Posterior cingulate gyrus (tissue), 11 donors: ENCODE measurements at regions not wholly inside any gene's neighbourhood (a gene's known extent, or its start where the extent isn't known, plus 50 kb on each side); places are given as distances from the start of the nearest gene placed in this dataset.

Experiments used
- DNase-seq, 10 donors: peaks; one replicate each; pipeline versions ENCODE4 v3.0.0 to v3.0.0-alpha.2; 2020 to 2021; ENCODE audit warnings: mixed read lengths in 3 of 10
- intact Hi-C: fragments of 100-400 bp; cut with DNase I; formaldehyde crosslinking; loops from one replicate; pipeline ENCODE4 v1.15.1; 2023

DNA sequence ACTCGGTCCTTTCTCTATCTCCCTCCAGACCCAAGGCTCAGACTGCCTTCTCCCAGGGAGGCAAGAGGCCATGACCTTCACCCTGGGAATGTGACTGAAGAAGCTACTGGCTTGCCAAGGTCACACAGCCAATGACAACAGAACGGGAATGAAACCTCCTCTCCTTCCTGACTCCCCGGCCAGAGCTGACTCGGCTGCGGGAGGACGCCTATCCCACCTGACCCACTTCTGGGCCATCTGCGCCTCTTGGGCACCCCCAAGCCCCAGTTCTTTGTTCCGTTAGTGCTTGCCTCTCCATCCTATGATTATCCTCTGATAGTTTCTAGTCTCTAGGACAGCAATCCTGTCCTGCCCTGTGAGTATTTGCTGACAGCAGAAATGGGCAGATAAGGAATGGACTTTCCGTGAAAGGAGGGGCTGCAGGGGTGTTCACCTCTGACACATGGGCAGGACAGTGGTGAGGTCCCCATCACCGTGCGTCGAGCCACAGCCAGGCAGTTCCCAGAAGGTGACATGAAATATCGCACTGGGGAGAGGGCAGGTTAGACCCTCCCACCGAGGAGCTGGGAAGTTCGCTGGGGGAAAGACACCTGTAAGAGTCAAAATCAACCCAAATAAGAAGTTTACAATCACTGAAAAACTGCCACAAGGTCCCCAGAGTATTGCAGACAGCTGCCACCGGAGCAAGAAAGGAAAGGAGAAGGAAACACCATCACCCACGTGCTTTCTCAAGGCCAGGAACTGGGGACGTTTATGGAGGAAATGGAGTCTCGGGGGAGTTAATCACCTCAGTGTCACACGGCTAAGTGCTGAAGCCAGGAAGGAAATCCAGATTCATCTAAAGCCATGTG, 63.0 kb downstream of the INSIG1 start:
- peak in 2 of 10 donors; percentile 5 to 64 for DNase-seq
- intact Hi-C loops = no loop called here

DNA sequence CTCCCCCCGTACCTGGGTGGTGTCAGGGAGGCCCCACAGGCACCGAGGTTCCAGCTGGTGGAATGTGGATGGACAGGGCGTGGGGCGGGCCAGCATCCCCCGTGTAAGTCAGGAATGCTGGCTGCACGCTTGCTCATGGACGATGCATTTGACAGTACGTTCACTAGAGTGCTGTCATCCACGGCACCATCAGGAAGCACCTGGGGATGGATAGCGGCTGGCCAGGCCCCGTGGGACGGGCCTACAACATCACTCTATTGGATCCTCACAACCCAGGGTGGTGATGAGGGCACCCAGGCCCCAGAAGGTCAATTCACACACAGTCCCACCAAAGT, 63.6 kb downstream of the INSIG1 start:
- intact Hi-C loops = no loop called here

DNA sequence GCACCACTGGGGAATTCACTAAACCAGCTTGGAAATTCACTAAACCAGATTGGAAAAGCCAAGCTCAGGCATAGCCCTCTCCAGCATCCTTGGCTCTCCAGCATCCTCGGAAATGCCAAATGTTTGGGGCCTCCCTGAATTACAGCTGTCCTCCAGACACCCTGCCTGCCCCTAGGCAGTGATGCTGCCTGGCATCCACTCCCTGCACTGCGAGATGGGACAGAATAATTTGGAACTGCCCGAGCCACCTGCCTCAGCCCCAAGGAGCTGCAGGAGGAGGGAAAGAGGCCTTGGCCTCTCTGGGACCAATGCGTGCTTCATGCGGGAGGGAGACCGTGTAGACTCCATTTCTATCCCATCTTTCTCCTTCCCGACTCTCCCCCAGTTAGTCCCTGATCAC, 64.3 kb downstream of the INSIG1 start:
- intact Hi-C loops = no loop called here
- DNase-seq = peak in 2 of 10 donors; percentile 29 to 35

More for the DNA sequence above, 63.6 kb downstream of the INSIG1 start:
- DNase-seq = peak in 2 of 10 donors; percentile 45 to 83

- intact Hi-C loops = no loop called here
- DNase-seq = peak in 3 of 10 donors; percentile 18 to 61 (median 28)
Observed at GRCh38 chr7:155362380-155363145, 64.9 kb downstream of the INSIG1 start.

DNA sequence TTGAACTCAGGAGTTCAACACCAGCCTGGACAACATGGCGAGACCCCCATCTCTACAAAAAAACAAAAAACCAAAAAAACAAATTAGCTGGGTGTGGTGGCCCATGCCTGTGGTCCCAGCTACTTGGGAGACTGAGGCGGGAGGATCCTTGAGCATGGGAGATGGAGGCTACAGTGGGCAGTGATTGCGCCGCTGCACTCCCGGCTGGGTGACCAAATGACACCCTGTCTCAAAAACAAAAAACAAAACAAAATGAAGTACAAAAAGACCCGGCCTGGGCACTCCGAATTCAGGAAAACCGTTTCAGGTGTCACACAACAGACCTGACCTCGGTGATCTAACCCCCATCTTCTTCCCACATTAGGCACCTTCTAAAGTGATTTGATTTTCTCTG, 65.5 kb downstream of the INSIG1 start:
- intact Hi-C loops = no loop called here
- peak in 3 of 10 donors; percentile 19 to 40 (median 22) for DNase-seq

- intact Hi-C loops = no loop called here
- peak in 3 of 10 donors; percentile 13 to 43 (median 31) for DNase-seq
Observed at GRCh38 chr7:155363852-155364600, 66.3 kb downstream of the INSIG1 start.

DNA sequence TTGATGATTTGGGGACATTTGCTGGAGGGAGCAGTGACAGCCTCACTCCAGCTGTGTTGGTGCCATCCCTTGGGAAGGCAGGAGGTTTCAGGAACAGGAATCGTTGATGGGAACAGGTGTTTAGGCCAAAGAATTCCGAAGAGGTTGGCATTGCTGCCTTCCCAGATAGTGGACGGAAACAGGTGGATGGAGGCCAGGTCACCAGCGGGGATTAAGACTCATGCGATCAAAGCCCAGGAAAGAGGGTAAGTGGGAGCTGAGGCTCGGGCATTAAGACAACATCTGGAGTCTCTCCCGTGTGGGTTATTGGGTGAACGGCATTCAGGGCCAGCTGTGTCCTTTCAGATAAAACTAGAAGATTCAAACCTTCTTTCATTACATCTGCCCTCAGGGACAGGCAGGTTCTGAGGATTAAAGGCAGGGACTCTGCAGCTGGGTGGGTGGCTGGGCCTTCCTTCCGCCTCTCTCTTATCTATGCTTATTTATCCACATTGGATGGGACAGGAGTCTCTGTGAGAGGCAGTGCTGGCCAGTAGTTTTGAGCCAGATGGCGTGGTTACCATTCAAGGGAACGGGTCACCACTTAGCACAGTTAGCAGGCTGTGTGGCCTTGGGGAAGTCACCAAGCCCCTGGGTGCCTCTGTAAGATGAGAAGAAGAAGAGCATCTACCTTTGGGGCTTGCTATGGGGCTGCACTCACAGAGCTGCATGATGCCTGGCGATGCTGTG, 67.6 kb downstream of the INSIG1 start:
- DNase-seq = peak in 3 of 10 donors; percentile 14 to 54 (median 32)
- intact Hi-C loops = no loop called here

- peak in 3 of 10 donors; percentile 33 to 65 (median 44) for DNase-seq
- intact Hi-C loops = no loop called here
Observed at GRCh38 chr7:155368894-155369600, 71.4 kb downstream of the INSIG1 start.

- peak in 3 of 10 donors; percentile 33 to 74 (median 50) for DNase-seq
- intact Hi-C loops = no loop called here
Observed at GRCh38 chr7:155369766-155370165, 72.1 kb downstream of the INSIG1 start.

GRCh38 chr7:155371331-155371883, 73.7 kb downstream of the INSIG1 start:
- intact Hi-C loops = no loop called here
- DNase-seq = peak in 3 of 10 donors; percentile 28 to 82 (median 69)

DNA sequence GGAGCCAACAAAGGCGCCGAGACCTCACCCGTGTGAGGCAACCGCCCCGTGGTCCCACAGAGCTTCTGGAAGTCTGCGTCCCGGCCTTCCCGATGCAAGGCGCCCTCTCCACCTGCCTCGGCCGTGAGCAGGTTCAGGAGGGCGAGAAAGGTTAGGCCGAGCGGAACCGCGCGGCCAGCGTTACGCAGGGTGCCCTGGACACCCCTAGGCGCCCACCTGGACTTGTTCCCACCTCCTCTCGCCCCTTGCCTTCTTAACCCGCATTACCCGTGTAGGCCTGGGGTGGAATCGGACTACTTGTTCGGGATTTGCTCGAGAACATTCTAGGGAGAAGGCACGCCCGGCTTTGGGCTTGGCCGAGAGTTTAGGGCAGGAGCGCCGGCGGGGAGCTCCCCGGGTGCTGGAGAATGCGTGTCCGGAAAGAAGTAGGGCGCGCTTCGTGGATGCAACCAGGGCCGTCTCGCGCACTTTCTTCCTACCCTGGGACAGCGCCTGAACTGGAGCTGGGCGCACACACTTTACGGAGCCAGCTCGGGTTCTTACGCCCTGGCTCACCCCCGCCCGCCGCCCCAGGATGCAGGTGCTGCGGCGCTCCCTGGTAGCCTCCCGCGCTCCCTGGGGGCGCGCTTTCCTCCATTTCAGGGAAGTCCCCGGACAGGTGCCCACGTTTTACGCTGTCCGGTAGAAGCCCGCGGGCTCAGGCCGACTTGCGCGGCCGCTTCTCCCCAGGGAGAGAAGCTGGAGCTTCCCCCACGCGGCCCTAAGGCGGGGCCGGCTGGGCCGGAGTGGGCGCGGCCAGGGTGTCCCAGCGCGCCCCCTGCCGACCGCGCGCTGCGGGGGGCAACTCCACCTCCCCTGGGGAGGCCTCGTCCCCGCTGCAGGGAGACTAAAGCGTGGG, 74.5 kb downstream of the INSIG1 start:
- DNase-seq = peak in 3 of 10 donors; percentile 46 to 73 (median 60)
- intact Hi-C loops = no loop called here

GRCh38 chr7:155372782-155373358, 75.2 kb downstream of the INSIG1 start:
- peak in 1 of 10 donors; percentile 33 for DNase-seq
- intact Hi-C loops = no loop called here

DNA sequence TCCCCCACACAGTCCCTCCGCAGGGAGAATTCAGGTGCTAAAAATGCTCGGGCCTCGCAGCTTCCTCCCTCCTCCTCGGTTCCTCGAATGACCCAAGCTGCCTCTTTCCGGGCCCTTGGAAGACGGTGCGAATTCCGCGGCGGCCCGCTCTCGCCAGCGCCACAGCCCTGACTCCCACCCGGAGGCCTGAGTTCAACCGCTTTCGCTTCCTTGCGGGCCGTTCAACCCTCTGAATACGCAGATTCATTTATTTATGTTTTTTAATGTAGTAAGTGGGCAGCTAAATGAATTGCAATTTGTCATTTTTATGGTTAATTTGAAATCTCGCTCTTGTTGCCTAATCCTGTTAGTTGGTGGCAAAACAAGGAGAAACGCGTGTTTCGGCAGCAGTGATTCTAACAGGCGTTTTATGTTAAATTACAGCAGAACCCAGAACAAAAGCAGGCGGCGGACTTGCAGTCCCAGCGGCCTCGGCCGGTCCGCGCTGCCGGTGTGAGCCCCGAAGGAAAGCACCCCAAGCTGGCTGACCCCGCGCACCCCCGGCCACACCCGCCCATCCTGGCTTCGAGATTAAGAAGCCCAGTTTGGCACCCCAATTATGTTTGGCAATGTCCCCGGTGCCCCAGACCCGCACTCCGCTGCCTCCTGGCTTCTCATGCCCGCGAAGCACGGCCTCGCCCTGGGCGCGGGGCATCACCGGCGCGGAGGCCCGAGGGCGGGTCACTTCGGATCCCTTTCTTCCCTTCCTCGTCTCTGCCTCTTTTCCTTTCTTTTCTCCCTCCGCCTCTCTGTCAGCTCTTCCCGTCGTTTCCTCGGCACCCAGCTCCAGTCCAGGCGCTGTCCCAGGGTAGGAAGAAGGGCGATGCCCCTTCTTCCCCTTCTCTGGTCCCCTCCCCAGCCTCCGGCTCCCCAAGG, 75.9 kb downstream of the INSIG1 start:
- DNase-seq = peak in 3 of 10 donors; percentile 48 to 78 (median 77)
- intact Hi-C loops = no loop called here

DNA sequence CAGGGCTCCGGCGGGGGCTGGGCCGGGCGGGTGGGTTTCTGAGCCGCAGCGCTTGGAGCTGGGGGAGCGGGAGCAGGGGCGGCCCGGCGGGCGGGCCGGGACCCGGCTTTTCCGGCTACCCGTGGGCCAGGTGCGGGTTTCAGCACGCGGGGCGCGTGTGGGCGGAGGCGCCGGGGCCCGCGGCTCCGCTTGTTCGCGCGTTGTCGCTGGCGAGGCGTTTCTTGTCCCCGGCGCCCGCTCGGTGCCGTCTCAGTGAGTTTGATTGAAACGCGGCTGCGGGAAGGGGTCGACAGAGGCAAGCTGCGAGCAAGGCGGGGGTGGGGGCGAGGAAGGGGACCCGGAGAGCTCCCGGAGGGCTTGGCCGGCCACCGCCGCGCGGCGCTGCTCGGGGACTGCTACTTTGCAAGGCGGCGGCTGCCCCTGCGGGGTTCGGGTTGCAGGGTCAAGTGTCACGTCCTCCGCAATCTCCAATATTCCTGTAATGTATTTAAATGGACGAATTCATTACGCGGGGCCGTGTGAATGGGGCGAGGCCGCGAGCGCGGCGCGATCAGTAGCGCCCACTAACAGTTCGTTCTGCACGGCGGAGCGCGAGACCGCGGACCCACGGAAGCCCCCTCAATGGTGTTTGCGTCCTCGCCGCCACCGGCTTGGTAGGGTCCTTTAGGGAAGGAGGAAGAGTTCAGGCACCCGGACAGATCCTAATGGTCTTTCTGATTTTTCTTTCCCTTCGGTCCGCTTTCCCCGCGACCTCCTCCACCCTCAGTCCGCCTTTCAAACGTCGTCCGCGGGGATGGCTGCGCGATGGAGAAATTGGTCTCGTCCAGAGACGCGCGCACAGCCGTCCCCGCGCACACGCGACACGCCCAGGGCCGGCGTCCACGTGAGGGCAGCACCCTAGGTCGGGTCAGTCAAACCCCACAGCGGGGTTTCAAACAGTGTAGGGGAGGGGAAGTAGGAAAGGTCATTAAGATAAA, 76.9 kb downstream of the INSIG1 start:
- intact Hi-C loops = no loop called here
- DNase-seq = peak in 2 of 10 donors; percentile 51 to 76
